OCI-LY7 (cell line): ENCODE measurements at regions not wholly inside any gene's neighbourhood (a gene's known extent, or its start where the extent isn't known, plus 50 kb on each side); places are given as distances from the start of the nearest gene placed in this dataset.

Experiments used
- CTCF ChIP-seq: fragments of 200-600 bp; sonication (generic); conservative IDR thresholded peaks from 2 replicates; pipeline ENCODE4 v1.5.1; 2014; ENCODE audit warnings: mild to moderate bottlenecking, antibody characterized with exemption, low read length, moderate library complexity, mixed read lengths
- EZH2phosphoT487 ChIP-seq: fragments of 200-600 bp; sonication (generic); IDR thresholded peaks from 2 replicates; pipeline ENCODE4 v1.6.1; 2018; ENCODE audit warnings: low read depth, borderline replicate concordance, mild to moderate bottlenecking, mixed run types, antibody characterized with exemption, low read length, moderate library complexity, mixed read lengths

DNA sequence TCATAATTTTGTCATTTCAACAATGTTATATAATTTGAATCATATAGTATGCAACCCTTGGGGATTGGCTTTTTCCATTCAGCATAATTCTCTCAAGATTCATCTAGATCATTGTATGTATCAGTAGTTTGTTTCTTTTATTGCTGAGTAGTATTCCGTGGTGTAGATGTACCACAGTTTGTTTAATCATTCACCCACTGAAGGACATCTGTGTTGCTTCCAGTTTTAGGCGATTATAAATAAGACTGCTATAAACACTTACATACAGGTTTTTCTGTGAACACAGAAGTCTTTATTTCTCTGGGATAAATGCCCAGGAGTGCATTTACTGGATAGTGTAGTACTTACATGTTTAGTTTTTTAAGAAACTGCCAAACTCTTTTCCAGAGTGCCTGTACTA is 374.1 kb downstream of the DEPDC1B start:
- TF ChIP-seq EZH2phosphoT487 (no peak), CTCF (no peak)
